ENCODE measurements at regions not wholly inside any gene's neighbourhood (a gene's known extent, or its start where the extent isn't known, plus 50 kb on each side); places are given as distances from the start of the nearest gene placed in this dataset.

- no peaks in the 10 kb centered on the region for H3K27me3 ChIP-seq (ENCODE audit: control insufficient read depth in 1 of 2, insufficient read depth in 2 of 2, low read length in 2 of 2)
- no peak overlapping the region for H3K27ac ChIP-seq (ENCODE audit: low read depth in 1 of 2, low read length in 2 of 2)
- H3K4me1 ChIP-seq (ENCODE audit: insufficient read depth, low read length): no peaks in the 10 kb centered on the region
- ChIA-PET POLR2A (no interaction called here), CTCF (no interaction called here)
- no peaks in the 10 kb centered on the region for H3K27me3 Mint-ChIP-seq
- H3K4me3 ChIP-seq (ENCODE audit: low read length): no peak overlapping the region
- H3K9me3 Mint-ChIP-seq: no peaks in the 10 kb centered on the region
- no peak overlapping the region for H3K4me3 Mint-ChIP-seq
- H3K9me3 ChIP-seq (ENCODE audit: control insufficient read depth in 1 of 2, insufficient read depth in 1 of 2, low read length in 2 of 2): peaks cover 0 to 6% of the 10 kb centered on the region in 2 experiments
- H3K36me3 Mint-ChIP-seq (ENCODE audit: low read depth): no peaks in the 10 kb centered on the region
- intact Hi-C loops (cut with DNase I, micrococcal nuclease): no loop called here
- no peak overlapping the region for H3K27ac Mint-ChIP-seq
- no peak for DNase-seq
- ATAC-seq (ENCODE audit: poor library complexity): no peak
- no peaks in the 10 kb centered on the region for H3K36me3 ChIP-seq (ENCODE audit: insufficient read depth, low read length)
- TF ChIP-seq CTCF (IDR thresholded peaks at IDR 0.05): no peak
- H3K4me1 Mint-ChIP-seq (ENCODE audit: low read depth): no peaks in the 10 kb centered on the region
These were observed 593.7 kb downstream of the SEMA5A start for GRCh38 chr5:8952147-8952546.

- Mint-ChIP-seq H3K4me3 (no peak overlapping the region), H3K4me1 (ENCODE audit: low read depth) (no peaks in the 10 kb centered on the region), H3K27me3 (no peaks in the 10 kb centered on the region), H3K27ac (no peak overlapping the region), H3K36me3 (ENCODE audit: low read depth) (no peaks in the 10 kb centered on the region), H3K9me3 (no peaks in the 10 kb centered on the region)
- no peaks in the 10 kb centered on the region for H3K27me3 ChIP-seq (ENCODE audit: control insufficient read depth in 1 of 2, insufficient read depth in 2 of 2, low read length in 2 of 2)
- H3K36me3 ChIP-seq (ENCODE audit: insufficient read depth, low read length): no peaks in the 10 kb centered on the region
- peaks cover 0 to 6% of the 10 kb centered on the region in 2 experiments for H3K9me3 ChIP-seq (ENCODE audit: control insufficient read depth in 1 of 2, insufficient read depth in 1 of 2, low read length in 2 of 2)
- H3K4me1 ChIP-seq (ENCODE audit: insufficient read depth, low read length): no peaks in the 10 kb centered on the region
- ATAC-seq (ENCODE audit: poor library complexity) (no peak), DNase-seq (no peak)
- H3K4me3 ChIP-seq (ENCODE audit: low read length): no peak overlapping the region
- no peak overlapping the region for H3K27ac ChIP-seq (ENCODE audit: low read depth in 1 of 2, low read length in 2 of 2)
- CTCF ChIA-PET: no interaction called here
- intact Hi-C loops (cut with DNase I, micrococcal nuclease): no loop called here
- POLR2A ChIA-PET: no interaction called here
- TF ChIP-seq CTCF (IDR thresholded peaks at IDR 0.05): no peak
These were observed 592.9 kb downstream of the SEMA5A start for GRCh38 chr5:8953016-8953415.

GRCh38 chr5:8953911-8954438, 591.9 kb downstream of the SEMA5A start:
- Histone ChIP-seq H3K36me3 (ENCODE audit: insufficient read depth, low read length) (no peaks in the 10 kb centered on the region), H3K27ac (ENCODE audit: low read depth in 1 of 2, low read length in 2 of 2) (no peak overlapping the region), H3K27me3 (ENCODE audit: control insufficient read depth in 1 of 2, insufficient read depth in 2 of 2, low read length in 2 of 2) (no peaks in the 10 kb centered on the region), H3K9me3 (ENCODE audit: control insufficient read depth in 1 of 2, insufficient read depth in 1 of 2, low read length in 2 of 2) (peaks cover 0 to 6% of the 10 kb centered on the region in 2 experiments), H3K4me3 (ENCODE audit: low read length) (no peak overlapping the region), H3K4me1 (ENCODE audit: insufficient read depth, low read length) (no peaks in the 10 kb centered on the region)
- H3K4me1 Mint-ChIP-seq (ENCODE audit: low read depth): no peaks in the 10 kb centered on the region
- no peaks in the 10 kb centered on the region for H3K36me3 Mint-ChIP-seq (ENCODE audit: low read depth)
- no peak for ATAC-seq (ENCODE audit: poor library complexity)
- H3K4me3 Mint-ChIP-seq: no peak overlapping the region
- H3K9me3 Mint-ChIP-seq: peaks cover 4% of the 10 kb centered on the region
- H3K27ac Mint-ChIP-seq: no peak overlapping the region
- intact Hi-C loops (cut with DNase I, micrococcal nuclease): no loop called here
- TF ChIP-seq CTCF (IDR thresholded peaks at IDR 0.05): no peak
- ChIA-PET POLR2A (no interaction called here), CTCF (no interaction called here)
- no peaks in the 10 kb centered on the region for H3K27me3 Mint-ChIP-seq
- DNase-seq: no peak
